ENCODE measurements at regions not wholly inside any gene's neighbourhood (a gene's known extent, or its start where the extent isn't known, plus 50 kb on each side); places are given as distances from the start of the nearest gene placed in this dataset.
A peak's percentile ranks its signal among the peaks of the same experiment; 100 is the strongest.

DNA sequence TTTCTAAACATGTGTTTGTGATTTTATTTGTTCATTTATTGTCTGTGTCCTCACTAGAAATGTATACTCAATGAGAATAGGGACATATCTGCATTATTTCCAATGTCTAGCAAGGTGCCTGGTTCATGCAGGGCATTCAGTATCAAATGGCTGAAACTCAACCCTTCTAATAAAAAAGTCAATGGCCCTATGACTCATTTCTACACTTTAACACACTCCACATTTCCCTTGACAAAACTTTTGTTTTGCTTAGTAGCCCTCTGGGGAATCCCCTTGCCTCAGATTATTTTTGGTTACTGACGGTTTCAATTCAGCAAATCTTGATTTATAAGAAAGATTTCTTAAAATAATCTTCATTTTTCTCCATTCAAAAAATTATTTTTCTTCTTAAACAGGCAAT, 206.0 kb upstream of the DMRTA1 start:
- TF ChIP-seq, protein P1, sequence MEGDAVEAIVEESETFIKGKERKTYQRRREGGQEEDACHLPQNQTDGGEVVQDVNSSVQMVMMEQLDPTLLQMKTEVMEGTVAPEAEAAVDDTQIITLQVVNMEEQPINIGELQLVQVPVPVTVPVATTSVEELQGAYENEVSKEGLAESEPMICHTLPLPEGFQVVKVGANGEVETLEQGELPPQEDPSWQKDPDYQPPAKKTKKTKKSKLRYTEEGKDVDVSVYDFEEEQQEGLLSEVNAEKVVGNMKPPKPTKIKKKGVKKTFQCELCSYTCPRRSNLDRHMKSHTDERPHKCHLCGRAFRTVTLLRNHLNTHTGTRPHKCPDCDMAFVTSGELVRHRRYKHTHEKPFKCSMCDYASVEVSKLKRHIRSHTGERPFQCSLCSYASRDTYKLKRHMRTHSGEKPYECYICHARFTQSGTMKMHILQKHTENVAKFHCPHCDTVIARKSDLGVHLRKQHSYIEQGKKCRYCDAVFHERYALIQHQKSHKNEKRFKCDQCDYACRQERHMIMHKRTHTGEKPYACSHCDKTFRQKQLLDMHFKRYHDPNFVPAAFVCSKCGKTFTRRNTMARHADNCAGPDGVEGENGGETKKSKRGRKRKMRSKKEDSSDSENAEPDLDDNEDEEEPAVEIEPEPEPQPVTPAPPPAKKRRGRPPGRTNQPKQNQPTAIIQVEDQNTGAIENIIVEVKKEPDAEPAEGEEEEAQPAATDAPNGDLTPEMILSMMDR (IDR thresholded peaks at IDR 0.05): no peak
- TF ChIP-seq ZFX (IDR thresholded peaks at IDR 0.05; ENCODE audit: borderline replicate concordance): no peak
- no peak overlapping the region for H3K27ac ChIP-seq

DNA sequence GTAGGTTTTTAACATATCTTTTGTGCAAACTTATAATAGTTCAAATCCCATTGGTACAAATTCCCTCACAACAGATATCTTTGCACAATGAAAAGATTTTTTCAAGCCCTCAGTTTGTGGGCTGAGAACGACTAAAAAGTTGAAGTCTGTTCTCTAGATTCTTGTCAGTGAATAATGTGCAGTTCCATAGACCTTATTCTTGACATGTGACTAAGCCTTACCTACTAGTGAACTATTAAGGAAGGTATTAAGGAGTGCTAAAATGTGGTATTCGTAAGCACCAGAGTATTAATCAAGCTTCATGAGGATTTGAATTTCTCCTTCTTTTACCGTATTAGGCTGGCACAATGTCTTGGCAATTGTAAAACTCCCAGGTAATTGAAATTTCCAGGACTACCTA, 205.6 kb upstream of the DMRTA1 start:
- H3K27ac ChIP-seq: no peak overlapping the region
- no peak for TF ChIP-seq ZFX (IDR thresholded peaks at IDR 0.05; ENCODE audit: borderline replicate concordance)
- TF ChIP-seq, protein P1 (IDR thresholded peaks at IDR 0.05): no peak

DNA sequence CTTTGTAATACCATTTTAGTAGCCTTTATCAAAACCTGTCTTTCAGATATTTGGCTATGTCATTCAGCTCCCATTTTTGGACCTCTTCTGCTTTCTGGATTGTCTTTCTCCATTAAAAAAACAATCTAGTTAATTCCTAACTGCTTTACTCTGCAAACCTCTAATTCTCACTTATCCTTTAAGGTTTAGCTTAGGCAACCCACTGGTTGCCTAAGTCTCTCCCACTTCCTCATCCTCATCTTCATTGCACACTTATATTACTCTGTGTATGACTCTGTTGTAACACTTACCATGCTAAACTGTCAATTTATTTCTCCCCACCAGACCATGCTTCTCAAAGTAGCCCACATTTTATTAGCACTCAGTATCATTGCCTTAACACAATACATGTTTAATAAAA, 205.0 kb upstream of the DMRTA1 start:
- TF ChIP-seq, protein P1 (IDR thresholded peaks at IDR 0.05): no peak
- no peak for TF ChIP-seq ZFX (IDR thresholded peaks at IDR 0.05; ENCODE audit: borderline replicate concordance)
- H3K27ac ChIP-seq: no peak overlapping the region

DNA sequence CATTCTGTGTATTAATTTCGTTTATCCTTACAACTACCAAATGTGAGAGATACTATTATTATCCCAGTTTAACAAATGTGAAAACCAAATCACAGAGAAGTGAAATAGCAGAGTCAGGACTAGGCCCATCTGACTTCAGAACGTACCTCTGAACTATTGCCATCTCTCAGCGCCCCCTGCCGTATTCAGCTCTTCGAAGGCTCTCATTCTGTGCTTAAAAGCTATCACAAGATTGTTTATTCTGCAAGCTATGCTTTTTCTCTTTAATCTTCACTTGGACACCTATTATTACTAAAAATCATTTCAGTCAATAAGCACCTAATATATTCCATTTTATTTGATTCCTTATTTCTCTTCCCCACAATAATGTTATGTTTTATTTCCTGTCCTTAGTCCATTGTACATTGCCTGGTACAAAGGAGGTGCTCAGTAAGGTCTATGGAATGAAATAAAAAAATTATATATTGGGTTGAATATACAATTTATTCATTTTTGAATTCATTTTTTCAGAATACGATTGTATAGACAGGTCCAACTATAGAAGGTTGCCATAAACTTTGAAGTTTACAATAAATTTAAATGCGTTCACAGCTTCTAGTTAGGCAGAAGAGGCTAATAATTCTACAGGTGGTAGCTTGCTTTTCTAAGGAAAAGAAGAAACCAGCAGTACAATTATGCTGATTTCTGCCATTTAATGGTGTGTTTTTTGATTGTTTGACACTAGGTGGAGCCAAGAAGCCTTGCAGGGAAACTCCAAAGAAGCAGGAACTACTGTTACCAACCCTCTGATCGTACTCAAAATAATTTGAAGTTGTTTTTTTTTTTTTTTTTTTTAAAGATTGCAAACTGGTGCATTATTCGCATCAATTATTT, 202.2 kb upstream of the DMRTA1 start:
- H3K27ac ChIP-seq: no peak overlapping the region
- no peak for TF ChIP-seq ZFX (IDR thresholded peaks at IDR 0.05; ENCODE audit: borderline replicate concordance)
- TF ChIP-seq, protein P1 (IDR thresholded peaks at IDR 0.05): peak; percentile 82

DNA sequence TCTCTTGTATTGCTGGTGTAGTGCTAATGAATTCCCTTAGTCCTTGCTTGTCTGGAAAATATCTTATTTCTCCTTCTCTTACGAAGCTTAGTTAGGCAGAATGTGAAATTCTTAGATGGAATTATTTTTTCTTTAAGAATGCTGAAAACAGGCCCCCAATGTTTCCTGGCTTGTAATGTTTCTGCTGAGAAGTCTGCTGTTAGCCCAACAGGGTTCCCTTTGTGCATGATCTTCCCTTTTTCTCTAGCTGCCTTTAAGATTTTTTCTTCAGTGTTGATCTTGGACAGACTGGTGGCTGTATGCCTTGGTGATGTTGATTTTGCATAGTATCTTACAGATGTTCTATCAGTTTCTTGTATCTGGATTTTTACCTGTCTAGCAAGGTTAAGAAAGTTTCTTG, 191.3 kb upstream of the DMRTA1 start:
- no peak overlapping the region for H3K27ac ChIP-seq
- no peak for TF ChIP-seq ZFX (IDR thresholded peaks at IDR 0.05; ENCODE audit: borderline replicate concordance)
- TF ChIP-seq, protein P1 (IDR thresholded peaks at IDR 0.05): no peak

DNA sequence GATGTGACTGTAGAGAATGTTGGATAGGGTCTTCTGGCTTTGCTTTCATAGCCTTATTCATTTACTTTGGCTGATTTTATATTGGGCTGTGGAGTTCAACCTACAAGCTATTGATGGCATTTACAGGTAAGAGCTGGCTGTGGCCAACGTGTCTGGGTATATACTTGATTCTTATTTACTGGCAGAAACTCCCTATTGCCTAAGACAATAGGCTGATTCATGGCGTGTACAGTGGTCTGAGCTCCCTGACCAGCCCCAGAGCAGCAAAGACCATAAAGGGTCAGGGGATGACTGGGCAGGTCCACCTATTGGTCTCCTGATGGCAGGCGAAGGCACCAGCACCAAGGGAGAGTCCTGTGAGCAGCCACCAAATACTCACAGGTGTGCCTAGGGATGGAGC, 190.2 kb upstream of the DMRTA1 start:
- TF ChIP-seq, protein P1 (IDR thresholded peaks at IDR 0.05): no peak
- TF ChIP-seq ZFX (IDR thresholded peaks at IDR 0.05; ENCODE audit: borderline replicate concordance): no peak
- no peak overlapping the region for H3K27ac ChIP-seq

DNA sequence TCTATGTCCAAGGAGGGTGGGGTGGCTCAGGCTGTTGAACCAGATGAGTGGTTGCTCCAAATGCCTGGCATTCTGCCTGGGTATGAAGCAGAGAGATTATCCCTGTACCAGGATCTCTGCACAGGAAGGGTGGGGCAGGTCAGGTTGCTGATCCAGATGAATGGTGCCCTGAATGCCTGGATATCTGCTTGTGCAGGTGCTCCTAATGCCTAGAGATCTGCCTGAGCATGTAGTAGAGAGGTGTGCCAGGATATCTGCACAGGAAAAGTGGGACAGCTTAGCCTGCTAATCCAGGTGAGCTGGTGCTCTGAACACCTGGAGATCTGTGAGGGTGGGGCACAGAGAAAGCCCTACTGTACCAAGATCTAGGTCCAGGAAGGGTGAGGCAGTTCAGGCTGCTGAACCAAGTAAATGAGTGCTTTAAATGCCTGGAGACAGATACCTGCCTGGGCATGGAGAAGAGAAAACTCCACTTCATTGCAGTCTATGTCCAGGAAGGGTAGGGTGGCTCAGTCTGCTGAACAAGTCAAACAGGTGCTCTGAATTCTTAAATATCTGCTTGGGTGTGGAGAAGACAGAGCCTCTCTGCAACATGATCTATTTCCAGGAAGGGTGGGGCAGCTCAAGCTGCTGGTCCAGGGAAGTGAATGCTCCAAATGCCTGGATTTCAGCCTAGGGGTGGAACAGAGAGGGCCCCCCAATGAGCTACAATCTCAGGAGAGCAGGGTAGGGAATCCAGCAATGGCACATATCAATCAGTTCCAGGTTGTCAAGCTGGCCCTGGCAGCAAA, 189.4 kb upstream of the DMRTA1 start:
- H3K27ac ChIP-seq: no peak overlapping the region
- no peak for TF ChIP-seq ZFX (IDR thresholded peaks at IDR 0.05; ENCODE audit: borderline replicate concordance)
- TF ChIP-seq, protein P1 (IDR thresholded peaks at IDR 0.05): no peak

All from 22Rv1 (cell line).